HG03060 (cell line): ENCODE measurements at regions not wholly inside any gene's neighbourhood (a gene's known extent, or its start where the extent isn't known, plus 50 kb on each side); places are given as distances from the start of the nearest gene placed in this dataset.

Experiments used
- ATAC-seq: cut with Tn5 transposase; IDR thresholded peaks from one replicate; pipeline ENCODE4 v1.9.1; 2021; ENCODE audit warnings: low read depth, moderate number of reproducible peaks; ENCODE audit not compliant: unreplicated experiment

- no peak for ATAC-seq
Measured at GRCh38 chr1:217373761-217374701, 256.9 kb downstream of the GPATCH2 start.

DNA sequence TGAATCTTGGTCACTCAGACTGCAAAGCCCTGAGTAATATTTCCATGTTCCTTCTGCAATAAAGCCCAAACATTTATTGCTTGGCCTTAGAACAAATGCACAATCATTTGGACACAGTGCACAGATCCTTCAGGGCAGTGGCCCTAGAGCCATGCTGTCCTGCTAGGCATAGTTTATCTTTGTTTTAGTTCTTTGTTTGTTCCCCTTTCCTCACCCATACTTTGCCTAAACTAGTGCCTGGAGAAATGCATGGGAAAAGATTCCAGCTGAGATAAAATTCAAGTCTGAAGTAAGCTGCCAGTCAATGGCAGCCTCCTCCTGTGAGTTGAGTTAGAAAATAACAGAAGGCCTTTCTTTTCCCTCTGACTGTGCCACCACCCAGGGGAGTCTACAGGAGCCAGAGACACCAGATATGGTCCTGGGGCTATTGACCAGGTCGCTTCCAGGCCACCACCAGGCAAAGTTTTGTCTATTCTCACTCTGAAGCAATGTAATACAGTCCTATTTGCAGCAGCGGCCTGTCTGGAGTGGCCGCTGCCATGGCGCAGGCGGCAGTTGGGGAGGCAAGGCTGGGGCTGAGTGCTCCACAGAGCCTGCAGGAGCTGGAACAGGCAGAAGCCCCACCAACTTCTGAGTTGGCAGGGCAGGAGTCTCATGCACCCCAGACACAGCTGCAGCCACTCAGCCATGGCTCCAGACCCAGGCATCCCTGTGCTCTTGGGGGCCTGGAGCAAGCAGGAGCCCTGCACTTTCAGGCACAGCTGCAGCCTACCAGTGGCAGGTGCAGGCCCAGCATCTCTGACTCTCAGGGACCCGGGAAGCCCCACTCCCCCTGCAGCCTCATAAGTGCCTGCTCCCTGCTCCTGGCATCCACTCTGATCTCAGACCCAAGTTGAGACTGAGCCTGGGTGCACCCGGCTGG, 258.6 kb downstream of the GPATCH2 start:
- ATAC-seq = no peak

DNA sequence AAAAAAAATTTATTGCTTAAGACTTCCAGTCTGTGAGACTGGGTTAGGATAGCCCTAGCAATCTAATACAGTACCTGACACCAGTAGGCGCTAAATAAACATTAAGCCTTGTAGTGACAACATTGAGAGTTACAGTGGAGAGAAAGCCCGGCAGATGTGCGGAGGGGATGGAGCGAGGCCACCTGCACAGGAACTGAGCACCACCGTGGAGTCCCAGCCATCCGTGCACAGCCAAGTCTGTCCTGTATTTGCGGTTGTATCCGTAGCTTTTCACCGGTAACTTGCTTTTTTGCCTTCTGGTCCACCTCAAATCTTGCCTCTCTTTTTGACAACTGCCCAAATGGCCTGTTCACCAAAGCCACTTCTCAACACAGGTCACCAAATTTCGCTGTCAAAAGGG, 260.1 kb downstream of the GPATCH2 start:
- ATAC-seq = no peak

DNA sequence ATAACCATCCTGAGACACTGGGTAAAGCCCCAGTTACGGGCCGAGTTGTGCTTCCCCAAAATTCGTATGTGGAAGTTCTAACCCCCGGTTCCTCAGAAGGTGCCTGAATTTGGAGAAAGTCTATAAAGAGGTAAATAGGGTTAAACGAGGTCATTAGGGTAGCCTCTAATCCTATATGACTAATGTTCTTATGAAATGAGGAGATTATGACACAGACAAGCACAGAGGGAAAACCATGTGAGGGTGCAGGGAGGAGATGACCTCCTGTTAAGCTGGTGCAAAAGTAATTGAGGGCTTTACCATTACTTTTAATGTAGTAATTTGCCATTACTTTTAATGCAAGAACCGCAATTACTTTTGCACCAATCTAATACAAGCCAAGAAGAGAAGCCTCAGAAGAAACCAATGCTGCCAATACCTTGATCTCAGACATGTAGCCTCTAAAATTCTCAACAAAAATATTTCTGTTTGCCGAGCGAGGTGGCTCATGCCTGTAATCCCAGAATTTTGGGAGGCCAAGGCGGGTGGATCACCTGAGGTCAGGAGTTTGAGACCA, 260.8 kb downstream of the GPATCH2 start:
- ATAC-seq = no peak

DNA sequence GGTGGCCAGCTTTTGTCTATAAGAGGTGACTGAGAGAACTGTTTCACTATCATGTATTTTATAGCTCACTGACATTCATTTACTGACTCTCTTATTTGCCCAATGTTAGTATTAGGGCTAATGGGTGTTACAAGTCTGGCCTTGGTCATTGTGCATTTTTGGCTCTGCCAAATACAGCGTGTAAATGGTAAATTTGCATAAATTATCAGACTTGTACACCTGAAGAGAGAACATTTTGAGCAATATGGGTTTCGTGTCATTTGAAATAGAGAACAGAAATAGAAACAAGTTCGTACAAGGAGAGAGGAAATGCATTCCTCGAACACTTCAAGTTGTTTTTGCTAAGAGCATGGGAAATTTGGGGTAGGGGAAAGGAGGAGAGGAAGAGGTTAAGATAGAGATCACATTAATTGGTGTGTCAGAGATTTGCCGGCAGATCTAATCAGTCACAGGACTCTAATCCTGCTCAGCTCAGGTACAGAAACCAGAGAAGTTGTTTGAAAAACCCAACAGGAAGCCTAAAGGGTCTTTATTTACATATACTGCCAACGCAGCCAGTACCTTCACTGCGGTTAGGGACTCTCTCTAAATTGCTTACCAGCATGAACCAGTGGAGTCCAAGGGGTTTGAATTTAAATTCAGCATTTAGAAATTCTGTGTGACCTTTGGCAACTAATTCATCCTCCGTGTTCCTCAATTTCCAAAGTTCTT, 261.5 kb downstream of the GPATCH2 start:
- ATAC-seq = peak; percentile 77

DNA sequence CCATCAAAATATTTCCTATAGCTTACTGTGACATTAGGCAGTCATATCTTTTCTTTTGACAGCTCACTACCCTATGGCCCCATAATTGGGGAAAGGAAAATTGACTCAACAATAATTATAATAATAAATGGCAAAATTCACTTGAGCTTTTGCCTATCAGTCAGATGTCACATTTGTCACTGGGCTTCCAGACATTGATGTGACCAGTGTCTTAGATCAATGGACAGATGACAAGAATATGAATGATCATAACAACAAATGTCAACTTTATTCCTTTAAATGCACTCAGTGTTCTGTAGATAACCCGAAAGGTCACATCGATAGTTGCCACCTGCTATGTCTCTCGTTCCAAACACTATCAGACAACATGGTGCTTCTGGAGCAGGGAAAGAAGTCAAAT, 266.7 kb downstream of the GPATCH2 start:
- ATAC-seq = no peak

DNA sequence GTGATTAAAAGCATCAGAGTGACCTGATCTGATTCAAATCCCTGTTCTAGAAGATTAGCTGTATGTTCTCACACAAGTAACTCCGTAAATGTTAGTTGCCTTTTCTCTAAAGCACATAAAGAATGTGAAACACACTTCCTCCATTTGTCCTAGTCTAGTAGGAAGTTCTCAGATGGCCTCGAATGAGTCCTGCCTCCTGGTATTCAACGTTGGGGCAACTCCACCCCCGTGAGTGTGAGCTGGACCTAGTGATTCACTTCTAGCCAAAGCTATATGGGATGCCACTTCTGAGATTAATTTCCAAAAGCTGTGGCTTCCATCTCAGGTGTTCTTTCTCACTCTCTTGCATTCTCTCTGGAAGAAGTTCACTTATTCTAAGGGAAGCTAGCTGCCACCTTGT, 267.6 kb downstream of the GPATCH2 start:
- ATAC-seq = no peak

DNA sequence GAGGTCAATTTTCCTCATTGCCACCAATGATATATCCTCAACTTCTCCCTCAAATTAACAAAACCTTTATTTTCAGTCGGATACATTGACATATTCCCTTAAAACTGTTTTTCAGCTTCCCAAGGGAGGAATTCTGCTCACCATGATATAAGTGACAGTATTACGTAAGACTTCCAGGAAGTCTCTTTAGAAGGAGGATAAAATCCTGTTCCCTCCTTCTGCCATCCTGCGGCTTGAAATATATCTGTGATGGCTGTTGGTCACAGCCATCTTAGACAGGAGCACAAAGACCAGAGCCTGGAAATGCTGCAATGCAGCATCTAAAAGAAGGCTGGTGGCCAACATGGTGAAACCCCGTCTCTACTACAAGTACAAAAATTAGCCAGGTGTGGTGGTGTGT, 270.4 kb downstream of the GPATCH2 start:
- no peak for ATAC-seq

DNA sequence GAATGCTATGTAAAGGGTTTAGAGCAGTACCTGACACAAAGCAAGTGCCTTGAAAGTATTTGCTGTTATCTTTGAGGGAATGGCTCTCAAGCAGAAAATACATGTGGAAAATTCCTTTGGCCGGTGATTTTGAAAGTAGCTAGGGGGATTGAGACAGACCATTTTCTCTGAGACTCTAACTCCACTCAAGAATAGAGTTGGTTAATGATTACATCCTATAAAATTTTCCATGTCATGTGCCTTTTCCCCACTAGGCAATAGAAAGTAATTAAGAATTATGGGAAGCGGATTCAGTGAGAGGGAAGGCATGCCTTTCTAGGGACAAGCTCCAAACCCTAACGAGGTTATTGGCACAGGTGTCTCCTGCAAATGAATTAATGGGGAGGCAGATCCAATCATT, 276.0 kb downstream of the GPATCH2 start:
- no peak for ATAC-seq

- ATAC-seq = no peak
Measured at GRCh38 chr1:217348960-217349664, 281.8 kb downstream of the GPATCH2 start.

- no peak for ATAC-seq
Measured at GRCh38 chr1:217344712-217345111, 286.2 kb downstream of the GPATCH2 start.

DNA sequence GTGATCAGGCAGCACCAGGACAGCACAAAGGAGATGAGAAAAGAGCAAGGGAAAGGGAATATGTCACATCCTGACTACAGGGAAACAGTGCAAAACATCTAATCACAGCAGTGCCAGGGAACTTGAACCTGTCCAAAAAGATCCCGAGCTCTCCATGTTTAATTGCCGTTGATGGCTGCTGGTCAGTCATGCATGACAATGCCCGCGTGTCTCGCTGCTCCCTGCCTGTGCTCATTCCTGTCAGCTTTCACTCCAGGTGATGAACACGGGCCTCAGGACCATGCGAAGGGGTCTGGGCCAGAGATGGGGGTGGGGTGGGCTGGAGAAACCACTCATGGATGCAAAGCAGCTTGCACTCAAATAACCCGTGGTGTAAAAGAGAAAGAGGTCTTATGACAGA, 287.0 kb downstream of the GPATCH2 start:
- no peak for ATAC-seq

GRCh38 chr1:217342105-217342504, 288.8 kb downstream of the GPATCH2 start:
- ATAC-seq = no peak

DNA sequence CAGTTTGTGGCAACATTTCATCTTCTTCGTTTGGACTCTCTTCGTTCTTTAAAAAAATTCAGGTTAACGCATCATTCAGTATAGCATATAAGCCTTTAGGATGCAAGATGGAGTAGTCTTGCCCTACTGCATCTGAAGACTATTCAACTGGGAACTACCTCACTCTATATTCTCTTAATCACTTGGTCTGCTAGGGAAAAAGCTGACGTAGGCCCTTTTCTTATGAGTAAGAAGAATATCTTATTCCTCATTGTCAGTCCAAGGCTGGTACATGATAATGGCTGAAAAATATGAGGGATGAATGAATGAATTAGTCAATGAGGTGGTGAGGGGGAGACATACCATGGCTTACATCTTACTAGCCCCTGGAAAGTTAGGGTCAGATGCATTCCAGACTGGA, 294.2 kb downstream of the GPATCH2 start:
- ATAC-seq = no peak

GRCh38 chr1:217333939-217334338, 297.0 kb downstream of the GPATCH2 start:
- ATAC-seq = peak; percentile 62

GRCh38 chr1:217332431-217333065, 298.3 kb downstream of the GPATCH2 start:
- no peak for ATAC-seq

- ATAC-seq = no peak
Measured at GRCh38 chr1:217331698-217332097, 299.2 kb downstream of the GPATCH2 start.

GRCh38 chr1:217327901-217328300, 303.0 kb downstream of the GPATCH2 start:
- ATAC-seq = no peak

- peak; percentile 100 for ATAC-seq
Measured at GRCh38 chr1:217322834-217323233, 308.1 kb downstream of the GPATCH2 start.
